T-cell (primary cell): ENCODE measurements at regions not wholly inside any gene's neighbourhood (a gene's known extent, or its start where the extent isn't known, plus 50 kb on each side); places are given as distances from the start of the nearest gene placed in this dataset.
A peak's percentile ranks its signal among the peaks of the same experiment; 100 is the strongest.

Experiments
- ATAC-seq, 4 experiments: fragments of 200-7000 bp in 3 of 4; fragments of 150-1000 bp in 1 of 4; cut with Tn5 transposase; replicated peaks in 1 of 4; 1 replicate in 3 of 4; 2 replicates in 1 of 4; pipeline ENCODE4 v1.10.0; 2021; ENCODE audit warnings: moderate library complexity in 3 of 4, mild to moderate bottlenecking in 2 of 4, moderate number of reproducible peaks in 1 of 4
- CTCF ChIA-PET, 2 donors: fragments of 300-600 bp; sonication (Branson Sonifier 250); formaldehyde crosslinking; loops; one replicate each; lab custom pipeline; 2022; ENCODE audit warnings: antibody characterized with exemption in 2 of 2; lab: Charles Lee
- POLR2A ChIA-PET, 2 donors: fragments of 300-600 bp; sonication (Branson Sonifier 250); formaldehyde crosslinking; loops; one replicate each; lab custom pipeline; 2022; ENCODE audit warnings: antibody characterized with exemption in 2 of 2; lab: Charles Lee
- DNase-seq, 35 experiments: peaks; one replicate each; pipeline versions ENCODE4 v3.0.0 to v3.0.0-alpha.2; 2013 to 2023
- H3K27ac ChIP-seq: one replicate; pipeline ENCODE4 v1.5.1; 2013; ENCODE audit warnings: low read length
- H3K27me3 ChIP-seq, 2 experiments: replicated peaks in 1 of 2; 1 replicate in 1 of 2; 2 replicates in 1 of 2; pipeline versions ENCODE4 v1.6.1 to v1.7.0; 2013; ENCODE audit warnings: low read length in 1 of 2, mixed read lengths in 1 of 2; ENCODE audit not compliant: control insufficient read depth in 2 of 2, insufficient read depth in 2 of 2; ENCODE audit errors: extremely low read depth in 1 of 2
- H3K36me3 ChIP-seq, 2 donors: 1 replicate in 1 of 2; 2 replicates in 1 of 2; pipeline versions ENCODE4 v1.6.1 to v1.7.0; 2013; ENCODE audit warnings: low read length in 1 of 2; ENCODE audit not compliant: control insufficient read depth in 2 of 2, insufficient read depth in 1 of 2; ENCODE audit errors: extremely low read depth in 1 of 2
- H3K4me1 ChIP-seq, 2 experiments: 1 replicate in 1 of 2; 2 replicates in 1 of 2; pipeline versions ENCODE4 v1.6.1 to v1.7.0; 2013; ENCODE audit warnings: low read length in 2 of 2, mixed read lengths in 1 of 2; ENCODE audit not compliant: insufficient read depth in 2 of 2, control insufficient read depth in 1 of 2; ENCODE audit errors: extremely low read depth in 1 of 2
- H3K4me3 ChIP-seq, 2 donors: 1 replicate in 1 of 2; 2 replicates in 1 of 2; pipeline versions ENCODE4 v1.5.1 to v1.7.0; 2013; ENCODE audit warnings: mild to moderate bottlenecking in 2 of 2, low read length in 1 of 2, moderate library complexity in 1 of 2; ENCODE audit not compliant: control insufficient read depth in 1 of 2; ENCODE audit errors: extremely low read depth in 1 of 2
- H3K9me3 ChIP-seq: 2 replicates; pipeline ENCODE4 v1.7.0; 2013
- H3K27ac Mint-ChIP-seq, 2 donors: one replicate each; pipeline ENCODE4 v1.8.0; 2020 to 2021; ENCODE audit warnings: mild to moderate bottlenecking in 2 of 2, mixed read lengths in 2 of 2
- H3K27me3 Mint-ChIP-seq, 2 donors: one replicate each; pipeline ENCODE4 v1.8.0; 2021 to 2022; ENCODE audit warnings: mixed read lengths in 2 of 2
- H3K36me3 Mint-ChIP-seq: one replicate; pipeline ENCODE4 v1.8.0; 2021; ENCODE audit warnings: mixed read lengths
- H3K4me1 Mint-ChIP-seq, 3 donors: one replicate each; pipeline ENCODE4 v1.8.0; 2020 to 2022; ENCODE audit warnings: mixed read lengths in 3 of 3, mild to moderate bottlenecking in 1 of 3
- H3K4me3 Mint-ChIP-seq, 3 donors: one replicate each; pipeline ENCODE4 v1.8.0; 2020 to 2022; ENCODE audit warnings: mild to moderate bottlenecking in 3 of 3, mixed read lengths in 3 of 3, moderate library complexity in 3 of 3
- H3K9me3 Mint-ChIP-seq, 3 donors: one replicate each; pipeline ENCODE4 v1.8.0; 2020 to 2022; ENCODE audit warnings: mixed read lengths in 3 of 3
- WGBS: methylation state at CpG from one replicate; pipeline ENCODE4 v1.1.5; 2013; ENCODE audit warnings: missing lambda C conversion rate; ENCODE audit not compliant: insufficient coverage; 5-methylcytosine and 5-hydroxymethylcytosine counted together

DNA sequence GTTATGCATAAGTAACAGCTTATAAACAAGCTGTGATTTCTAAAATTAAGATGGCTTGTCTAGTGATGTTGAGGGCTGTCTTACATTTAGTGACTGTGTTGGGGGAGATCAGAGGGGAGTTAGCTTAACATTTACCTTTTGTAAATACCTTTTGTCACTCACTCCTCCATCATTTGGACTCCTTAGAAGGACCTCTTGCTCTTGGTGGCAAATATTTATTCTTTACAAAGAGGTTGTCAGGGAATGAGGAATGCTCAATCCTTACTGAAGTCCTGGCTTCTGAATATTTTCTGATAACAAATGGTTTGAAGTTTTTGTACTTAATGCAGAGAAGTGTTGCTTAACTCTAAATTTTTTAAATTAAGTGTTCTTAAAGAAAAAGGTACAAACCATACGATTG, 438.8 kb upstream of the FAM98A start:
- CTCF ChIA-PET, result no interaction called here
- Histone ChIP-seq H3K4me1 (no peaks in the 10 kb centered on the region), H3K4me3 (no peak overlapping the region), H3K27ac (no peak overlapping the region), H3K27me3 (no peaks in the 10 kb centered on the region), H3K9me3 (no peaks in the 10 kb centered on the region), H3K36me3 (no peaks in the 10 kb centered on the region)
- no CpG with 5 or more reads among the region's 1 CpG for WGBS
- DNase-seq (no peak), ATAC-seq (no peak)
- Mint-ChIP-seq H3K27ac (no peak overlapping the region), H3K36me3 (no peaks in the 10 kb centered on the region), H3K4me1 (no peaks in the 10 kb centered on the region), H3K9me3 (no peaks in the 10 kb centered on the region), H3K27me3 (peaks cover 0 to 4% of the 10 kb centered on the region in 2 donors), H3K4me3 (no peak overlapping the region)
- POLR2A ChIA-PET, result no interaction called here

DNA sequence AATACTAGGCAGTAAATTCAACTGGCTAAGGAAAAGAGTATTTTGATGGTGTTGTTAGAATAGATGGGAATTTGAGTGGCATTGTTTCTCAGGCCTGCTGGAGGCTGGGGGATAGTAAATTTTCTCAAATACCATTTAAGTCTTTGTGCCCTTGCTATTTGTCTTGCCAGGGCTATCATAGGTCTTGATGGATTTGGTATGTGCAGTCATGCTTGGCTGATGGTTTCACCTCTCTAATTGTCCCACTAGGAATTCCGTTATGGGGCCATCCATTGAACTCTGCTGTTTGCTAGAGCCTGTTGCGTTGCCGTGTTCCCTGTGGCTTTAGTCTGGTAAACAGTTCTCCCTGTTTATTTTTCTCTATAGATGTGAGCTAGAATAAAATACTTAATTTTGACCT, 438.1 kb upstream of the FAM98A start:
- CTCF ChIA-PET, result no interaction called here

DNA sequence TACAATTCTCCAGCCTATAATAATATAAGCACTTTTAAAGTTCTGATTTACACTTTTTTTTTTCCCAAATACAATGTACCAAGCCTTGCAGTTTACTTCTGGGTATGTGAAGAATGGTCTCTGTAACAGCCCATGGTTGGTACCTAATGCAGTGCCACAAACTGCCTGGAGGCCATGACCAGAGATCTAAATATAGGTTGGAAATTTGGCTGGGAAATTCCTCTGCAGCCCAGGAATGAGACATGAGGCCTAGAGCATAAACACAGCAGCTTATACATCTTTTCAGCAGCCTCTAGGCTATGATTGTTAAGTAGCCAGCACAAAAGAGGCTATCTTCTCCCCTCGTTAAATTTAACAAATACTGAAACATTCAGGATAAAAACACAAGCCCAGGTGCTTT, 432.0 kb upstream of the FAM98A start:
- WGBS, result 71% methylated on average over 1 of the region's 1 CpG
- H3K36me3 Mint-ChIP-seq, result no peaks in the 10 kb centered on the region
- Histone ChIP-seq H3K9me3 (no peaks in the 10 kb centered on the region), H3K27ac (no peak overlapping the region), H3K36me3 (no peaks in the 10 kb centered on the region), H3K4me1 (no peaks in the 10 kb centered on the region), H3K27me3 (no peaks in the 10 kb centered on the region), H3K4me3 (no peak overlapping the region)
- POLR2A ChIA-PET, result no interaction called here
- H3K27ac Mint-ChIP-seq, result no peak overlapping the region
- ATAC-seq (no peak), DNase-seq (no peak)
- no peaks in the 10 kb centered on the region for H3K9me3 Mint-ChIP-seq
- H3K4me1 Mint-ChIP-seq, result no peaks in the 10 kb centered on the region
- CTCF ChIA-PET, result no interaction called here
- H3K27me3 Mint-ChIP-seq, result no peaks in the 10 kb centered on the region
- H3K4me3 Mint-ChIP-seq, result no peak overlapping the region

More for the DNA sequence above, 438.1 kb upstream of the FAM98A start:
- no peak overlapping the region for H3K4me3 ChIP-seq
- Mint-ChIP-seq H3K27me3 (peaks cover 0 to 4% of the 10 kb centered on the region in 2 donors), H3K4me3 (no peak overlapping the region), H3K27ac (no peak overlapping the region), H3K36me3 (no peaks in the 10 kb centered on the region), H3K4me1 (no peaks in the 10 kb centered on the region), H3K9me3 (no peaks in the 10 kb centered on the region)
- no peaks in the 10 kb centered on the region for H3K36me3 ChIP-seq
- no CpG with 5 or more reads among the region's 3 CpGs for WGBS
- POLR2A ChIA-PET, result no interaction called here
- no peaks in the 10 kb centered on the region for H3K27me3 ChIP-seq
- ATAC-seq (no peak), DNase-seq (no peak)
- no peaks in the 10 kb centered on the region for H3K4me1 ChIP-seq
- H3K9me3 ChIP-seq, result no peaks in the 10 kb centered on the region
- no peak overlapping the region for H3K27ac ChIP-seq

DNA sequence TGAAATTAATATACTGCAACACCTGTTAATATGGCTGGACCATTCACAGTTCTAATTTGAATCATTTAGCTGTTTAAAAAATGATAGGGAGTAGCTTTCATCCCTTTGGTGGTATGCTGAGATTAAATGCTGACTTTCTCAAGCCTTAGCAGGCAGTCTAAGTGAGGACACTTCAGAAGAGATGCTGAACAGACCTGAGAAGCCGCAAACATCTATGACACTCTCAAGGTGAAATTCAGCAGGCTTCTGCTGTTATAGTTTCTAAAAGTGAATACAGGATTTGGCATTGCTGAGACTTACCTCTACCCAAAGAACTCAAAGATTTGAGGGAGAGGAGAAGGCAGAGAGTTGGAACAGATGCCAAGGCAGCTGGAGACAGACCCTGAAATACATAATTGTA, 431.2 kb upstream of the FAM98A start:
- no peaks in the 10 kb centered on the region for H3K27me3 Mint-ChIP-seq
- Histone ChIP-seq H3K27me3 (no peaks in the 10 kb centered on the region), H3K4me1 (no peaks in the 10 kb centered on the region), H3K27ac (no peak overlapping the region), H3K36me3 (no peaks in the 10 kb centered on the region), H3K4me3 (no peak overlapping the region), H3K9me3 (no peaks in the 10 kb centered on the region)
- H3K4me3 Mint-ChIP-seq, result no peak overlapping the region
- ChIA-PET POLR2A (no interaction called here), CTCF (no interaction called here)
- H3K36me3 Mint-ChIP-seq, result no peaks in the 10 kb centered on the region
- H3K4me1 Mint-ChIP-seq, result no peaks in the 10 kb centered on the region
- H3K9me3 Mint-ChIP-seq, result no peaks in the 10 kb centered on the region
- H3K27ac Mint-ChIP-seq, result no peak overlapping the region
- ATAC-seq (no peak), DNase-seq (no peak)
- WGBS, result no CpG with 5 or more reads among the region's 1 CpG

DNA sequence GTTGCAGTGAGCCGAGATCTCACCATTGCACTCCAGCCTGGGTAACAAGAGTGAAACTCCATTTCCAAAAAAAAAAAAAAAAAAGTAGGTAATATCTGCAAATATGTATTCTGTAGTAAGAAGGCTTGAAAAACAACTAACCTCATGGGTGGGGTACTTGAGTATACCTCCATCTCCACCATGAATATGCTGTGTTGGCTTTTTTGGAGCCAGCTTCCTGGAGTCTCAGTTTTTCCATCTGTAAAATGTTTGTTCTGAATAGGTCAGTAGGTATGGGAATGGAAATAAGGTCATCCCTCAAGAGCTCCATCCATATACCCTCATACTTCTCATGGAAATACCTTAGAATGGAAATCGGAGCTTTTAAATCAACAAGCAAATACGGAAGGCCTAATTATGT, 430.0 kb upstream of the FAM98A start:
- Mint-ChIP-seq H3K4me1 (no peaks in the 10 kb centered on the region), H3K36me3 (no peaks in the 10 kb centered on the region), H3K9me3 (no peaks in the 10 kb centered on the region), H3K27ac (no peak overlapping the region), H3K4me3 (no peak overlapping the region), H3K27me3 (no peaks in the 10 kb centered on the region)
- Histone ChIP-seq H3K36me3 (no peaks in the 10 kb centered on the region), H3K9me3 (no peaks in the 10 kb centered on the region), H3K27ac (no peak overlapping the region), H3K4me1 (no peaks in the 10 kb centered on the region), H3K4me3 (no peak overlapping the region), H3K27me3 (no peaks in the 10 kb centered on the region)
- DNase-seq (no peak), ATAC-seq (no peak)
- WGBS, result no CpG with 5 or more reads among the region's 3 CpGs
- CTCF ChIA-PET, result no interaction called here
- POLR2A ChIA-PET, result no interaction called here

DNA sequence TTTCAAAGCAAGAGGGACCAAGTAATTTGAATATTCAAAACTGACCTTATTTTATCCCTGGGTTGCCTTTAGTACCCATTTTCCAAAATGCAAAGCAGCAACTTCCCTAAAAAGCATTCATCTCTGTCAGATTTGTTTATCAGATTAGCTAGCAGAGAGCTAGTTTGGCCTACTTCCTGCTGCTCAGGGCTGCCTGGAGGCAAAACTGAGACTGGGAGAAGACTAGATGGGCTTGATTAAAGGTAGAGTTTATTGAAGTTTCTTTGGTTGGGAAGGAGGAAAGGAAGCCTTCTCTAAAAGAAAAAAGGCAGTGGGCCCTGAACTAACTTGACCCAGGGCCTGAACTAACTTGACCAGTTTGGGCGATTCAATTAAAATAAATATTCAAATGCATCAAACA, 426.1 kb upstream of the FAM98A start:
- ATAC-seq, result no peak
- no peaks in the 10 kb centered on the region for H3K27me3 Mint-ChIP-seq
- no peaks in the 10 kb centered on the region for H3K4me1 Mint-ChIP-seq
- no peaks in the 10 kb centered on the region for H3K36me3 ChIP-seq
- no CpG with 5 or more reads among the region's 1 CpG for WGBS
- H3K4me1 ChIP-seq, result no peaks in the 10 kb centered on the region
- POLR2A ChIA-PET, result no interaction called here
- no peak overlapping the region for H3K4me3 Mint-ChIP-seq
- H3K9me3 Mint-ChIP-seq, result peaks cover 0 to 4% (median 0%) of the 10 kb centered on the region in 3 donors
- H3K27me3 ChIP-seq, result no peaks in the 10 kb centered on the region
- no peak for DNase-seq
- CTCF ChIA-PET, result no interaction called here
- no peaks in the 10 kb centered on the region for H3K36me3 Mint-ChIP-seq
- H3K4me3 ChIP-seq, result no peak overlapping the region
- H3K27ac Mint-ChIP-seq, result no peak overlapping the region
- no peaks in the 10 kb centered on the region for H3K9me3 ChIP-seq
- no peak overlapping the region for H3K27ac ChIP-seq

DNA sequence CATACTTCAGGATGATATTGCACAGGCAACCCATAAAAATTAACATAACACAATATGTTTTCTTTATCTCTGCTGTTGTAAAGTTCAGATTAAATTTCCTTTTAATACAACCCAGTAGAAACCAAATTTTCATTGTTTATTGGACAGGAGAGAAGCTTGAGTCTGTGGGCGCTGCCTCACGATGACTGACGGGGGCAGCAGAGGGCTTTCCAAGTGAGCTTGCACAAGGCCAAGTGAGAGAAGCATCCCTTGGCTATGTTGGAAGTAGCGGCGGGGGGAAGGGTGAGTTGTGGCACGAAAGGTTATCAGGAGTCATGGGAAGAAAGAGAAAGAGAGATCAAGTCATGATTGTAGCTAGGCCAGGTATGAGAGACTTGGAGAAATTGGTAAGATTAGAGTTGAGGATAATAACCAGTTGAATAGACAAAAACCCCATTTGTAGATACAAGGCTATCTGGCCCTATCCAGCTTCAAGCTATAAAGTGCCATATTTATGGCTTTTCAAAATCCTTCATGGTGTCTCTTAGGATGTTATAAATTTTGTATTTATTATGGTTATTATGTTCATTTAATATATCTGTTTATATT, 413.7 kb upstream of the FAM98A start:
- Histone ChIP-seq H3K27me3 (no peaks in the 10 kb centered on the region), H3K4me3 (no peak overlapping the region), H3K36me3 (no peaks in the 10 kb centered on the region), H3K9me3 (no peaks in the 10 kb centered on the region), H3K4me1 (no peaks in the 10 kb centered on the region), H3K27ac (no peak overlapping the region)
- H3K9me3 Mint-ChIP-seq, result peaks cover 4 to 13% (median 8%) of the 10 kb centered on the region in 3 donors
- no peak overlapping the region for H3K4me3 Mint-ChIP-seq
- ChIA-PET CTCF (interaction anchor here in 1 of 2 donors (0.6 kb wide), 1 partner anchor 9 kb away, joined by 3 read pairs; no protein-coding TSS in a partner anchor), POLR2A (no interaction called here)
- ATAC-seq (no peak), DNase-seq (peak in 1 of 35 experiments; percentile 2)
- 16% methylated on average over 6 of the region's 6 CpGs for WGBS
- H3K4me1 Mint-ChIP-seq, result no peaks in the 10 kb centered on the region
- H3K36me3 Mint-ChIP-seq, result no peaks in the 10 kb centered on the region
- H3K27me3 Mint-ChIP-seq, result peaks cover 0 to 9% of the 10 kb centered on the region in 2 donors
- H3K27ac Mint-ChIP-seq, result no peak overlapping the region
